ENCODE measurements at regions not wholly inside any gene's neighbourhood (a gene's known extent, or its start where the extent isn't known, plus 50 kb on each side); places are given as distances from the start of the nearest gene placed in this dataset.
A peak's percentile ranks its signal among the peaks of the same experiment; 100 is the strongest.

DNA sequence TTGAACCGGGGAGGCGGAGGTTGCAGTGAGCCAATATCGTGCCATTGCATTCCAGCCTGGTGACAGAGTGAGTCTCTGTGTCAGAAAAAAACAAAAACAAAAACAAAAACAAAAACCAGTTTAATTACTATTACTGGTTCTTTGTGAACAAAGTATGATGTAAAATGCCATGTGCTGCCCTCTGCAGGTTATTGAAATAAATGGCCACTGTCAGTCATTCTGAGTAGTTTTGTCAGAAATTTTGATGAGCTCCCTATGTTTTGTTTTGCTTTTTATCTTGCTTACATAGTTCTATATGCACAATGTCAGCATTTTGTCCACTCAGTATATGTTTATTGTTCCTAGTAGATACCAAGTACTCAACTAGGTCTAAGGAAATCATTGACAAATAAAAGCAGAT is 423.6 kb upstream of the CHST9 start:
- DNase-seq (peak in 1 of 3 donors; percentile 6), ATAC-seq (no peak)
- H3K36me3 ChIP-seq (ENCODE audit: low read depth), result no peaks in the 10 kb centered on the region
- intact Hi-C loops (cut with DNase I, micrococcal nuclease), result loop anchor here in 1 of 2 donors (10.0 kb wide), 1 partner anchor 254 kb away; no protein-coding TSS in a partner anchor
- H3K4me1 ChIP-seq (ENCODE audit: low read depth), result no peaks in the 10 kb centered on the region
- no peaks in the 10 kb centered on the region for H3K9me3 ChIP-seq
- TF ChIP-seq, protein P1, sequence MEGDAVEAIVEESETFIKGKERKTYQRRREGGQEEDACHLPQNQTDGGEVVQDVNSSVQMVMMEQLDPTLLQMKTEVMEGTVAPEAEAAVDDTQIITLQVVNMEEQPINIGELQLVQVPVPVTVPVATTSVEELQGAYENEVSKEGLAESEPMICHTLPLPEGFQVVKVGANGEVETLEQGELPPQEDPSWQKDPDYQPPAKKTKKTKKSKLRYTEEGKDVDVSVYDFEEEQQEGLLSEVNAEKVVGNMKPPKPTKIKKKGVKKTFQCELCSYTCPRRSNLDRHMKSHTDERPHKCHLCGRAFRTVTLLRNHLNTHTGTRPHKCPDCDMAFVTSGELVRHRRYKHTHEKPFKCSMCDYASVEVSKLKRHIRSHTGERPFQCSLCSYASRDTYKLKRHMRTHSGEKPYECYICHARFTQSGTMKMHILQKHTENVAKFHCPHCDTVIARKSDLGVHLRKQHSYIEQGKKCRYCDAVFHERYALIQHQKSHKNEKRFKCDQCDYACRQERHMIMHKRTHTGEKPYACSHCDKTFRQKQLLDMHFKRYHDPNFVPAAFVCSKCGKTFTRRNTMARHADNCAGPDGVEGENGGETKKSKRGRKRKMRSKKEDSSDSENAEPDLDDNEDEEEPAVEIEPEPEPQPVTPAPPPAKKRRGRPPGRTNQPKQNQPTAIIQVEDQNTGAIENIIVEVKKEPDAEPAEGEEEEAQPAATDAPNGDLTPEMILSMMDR (IDR thresholded peaks at IDR 0.05), result no peak
- H3K4me3 ChIP-seq, result no peak overlapping the region

DNA sequence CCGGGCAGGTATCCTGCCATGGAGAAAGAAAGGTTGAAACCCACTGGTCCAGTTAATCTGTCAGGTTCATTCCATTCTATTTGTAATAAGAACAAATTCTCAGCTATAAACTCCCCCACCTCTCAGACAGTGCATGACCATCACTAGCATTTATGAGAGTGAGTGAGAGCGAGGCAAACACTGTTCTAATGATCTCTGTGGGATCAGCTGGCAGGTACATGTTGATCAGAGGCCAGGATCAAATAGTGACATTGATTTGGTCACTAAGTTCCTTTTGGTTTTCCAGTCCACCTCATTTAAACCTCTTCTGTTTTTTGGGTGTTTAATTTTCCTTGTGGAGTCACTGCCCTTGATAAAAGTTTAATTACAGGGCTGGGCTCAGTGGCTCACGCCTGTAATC is 423.1 kb upstream of the CHST9 start:
- Histone ChIP-seq H3K36me3 (ENCODE audit: low read depth) (no peaks in the 10 kb centered on the region), H3K9me3 (no peaks in the 10 kb centered on the region), H3K4me1 (ENCODE audit: low read depth) (no peaks in the 10 kb centered on the region), H3K4me3 (no peak overlapping the region)
- TF ChIP-seq, protein P1 (IDR thresholded peaks at IDR 0.05), result no peak
- DNase-seq (no peak), ATAC-seq (no peak)
- intact Hi-C loops (cut with DNase I, micrococcal nuclease), result loop anchor here in 1 of 2 donors (10.0 kb wide), 1 partner anchor 253 kb away; no protein-coding TSS in a partner anchor

DNA sequence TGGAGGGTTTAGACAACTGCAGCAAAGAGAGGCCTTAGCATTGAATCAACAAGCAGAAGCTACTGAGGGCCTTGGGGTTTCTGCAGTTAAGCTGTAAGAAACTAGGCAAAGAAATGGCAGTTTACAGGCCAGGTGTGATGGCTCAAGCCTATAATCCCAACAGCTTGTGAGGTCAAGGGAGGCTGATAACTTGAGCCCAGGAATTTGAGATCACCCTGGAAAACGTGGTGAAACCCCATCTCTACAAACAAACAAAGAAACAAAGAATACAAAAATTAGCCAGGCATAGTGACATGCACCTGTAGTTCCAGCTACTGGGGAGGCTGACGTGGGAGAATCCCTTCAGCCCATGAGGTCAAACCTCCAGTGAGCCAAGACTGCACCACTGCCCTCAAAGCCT is 421.6 kb upstream of the CHST9 start:
- TF ChIP-seq, protein P1 (IDR thresholded peaks at IDR 0.05), result no peak
- no peaks in the 10 kb centered on the region for H3K36me3 ChIP-seq (ENCODE audit: low read depth)
- no peaks in the 10 kb centered on the region for H3K9me3 ChIP-seq
- intact Hi-C loops (cut with DNase I, micrococcal nuclease), result loop anchor here in 1 of 2 donors (10.0 kb wide), 1 partner anchor 252 kb away; no protein-coding TSS in a partner anchor
- ATAC-seq (no peak), DNase-seq (no peak)
- H3K4me3 ChIP-seq, result no peak overlapping the region
- no peaks in the 10 kb centered on the region for H3K4me1 ChIP-seq (ENCODE audit: low read depth)

DNA sequence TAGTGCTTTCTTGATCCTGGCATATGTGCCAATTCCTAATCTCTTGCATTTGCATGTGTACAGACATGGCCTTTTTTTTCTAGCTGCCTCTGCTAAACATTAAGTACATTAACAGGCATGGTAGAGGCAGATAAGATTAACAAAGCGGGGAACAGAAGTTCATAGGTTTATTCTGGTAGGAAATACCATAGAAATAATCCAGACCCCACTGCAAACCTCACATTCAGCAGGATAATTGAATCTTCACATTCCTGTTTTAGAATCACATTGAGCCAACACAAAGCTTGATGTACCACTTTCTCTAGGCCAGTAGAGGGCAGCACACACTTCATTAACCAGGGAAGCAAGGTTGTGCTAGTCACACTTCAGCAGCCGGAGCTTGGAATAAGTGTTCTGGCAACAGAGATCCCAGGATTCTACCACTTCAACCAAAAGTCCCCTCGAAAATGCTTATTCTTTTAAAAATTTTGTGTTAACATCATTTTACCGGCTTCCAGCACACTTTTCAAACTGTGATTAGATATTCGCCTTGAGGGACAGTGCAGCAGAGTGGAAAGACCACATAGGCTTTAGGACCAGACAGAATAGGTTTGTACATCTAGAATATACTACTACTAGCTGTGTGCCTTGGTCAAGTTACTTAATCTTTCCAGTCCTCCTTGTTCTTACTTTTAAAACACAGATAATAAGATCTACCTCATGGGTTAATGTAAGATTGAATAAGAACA is 420.2 kb upstream of the CHST9 start:
- TF ChIP-seq, protein P1 (IDR thresholded peaks at IDR 0.05), result peak; percentile 48
- DNase-seq, result peak in 1 of 3 donors; percentile 65
- Histone ChIP-seq H3K9me3 (no peaks in the 10 kb centered on the region), H3K4me3 (no peak overlapping the region), H3K36me3 (ENCODE audit: low read depth) (no peaks in the 10 kb centered on the region), H3K4me1 (ENCODE audit: low read depth) (no peaks in the 10 kb centered on the region)
- ATAC-seq, result peak; percentile 79
- intact Hi-C loops (cut with DNase I, micrococcal nuclease), result loop anchor here in 1 of 2 donors (10.0 kb wide), 1 partner anchor 250 kb away; no protein-coding TSS in a partner anchor

DNA sequence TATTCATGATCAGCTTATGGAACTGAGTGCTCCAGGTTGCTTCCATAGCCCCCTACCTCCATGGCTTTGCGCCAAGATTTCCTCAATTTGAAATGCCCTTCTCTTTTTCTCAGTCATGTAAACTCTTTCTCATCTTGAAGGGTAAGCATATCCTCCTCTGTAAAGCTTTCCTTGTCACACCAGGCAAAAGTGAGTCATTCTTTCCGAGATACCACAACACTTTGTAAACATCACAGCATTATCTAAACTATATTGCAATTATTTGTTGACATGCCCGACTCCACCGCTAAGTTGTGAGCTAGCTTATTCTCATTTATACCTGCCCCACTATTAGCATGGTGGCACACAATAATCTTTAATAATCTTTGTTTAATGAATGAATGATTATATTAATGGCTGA is 419.5 kb upstream of the CHST9 start:
- ATAC-seq (no peak), DNase-seq (no peak)
- Histone ChIP-seq H3K4me3 (no peak overlapping the region), H3K36me3 (ENCODE audit: low read depth) (no peaks in the 10 kb centered on the region), H3K4me1 (ENCODE audit: low read depth) (no peaks in the 10 kb centered on the region), H3K9me3 (no peaks in the 10 kb centered on the region)
- intact Hi-C loops (cut with DNase I, micrococcal nuclease), result loop anchor here in 1 of 2 donors (10.0 kb wide), 1 partner anchor 250 kb away; no protein-coding TSS in a partner anchor
- TF ChIP-seq, protein P1 (IDR thresholded peaks at IDR 0.05), result no peak
